ENCODE measurements at regions not wholly inside any gene's neighbourhood (a gene's known extent, or its start where the extent isn't known, plus 50 kb on each side); places are given as distances from the start of the nearest gene placed in this dataset.

GRCh38 chr5:130724658-130725057 is 440.4 kb downstream of the HINT1 start:
- Histone ChIP-seq H3K23me2 (ENCODE audit: insufficient read length, low read depth, low read length, poor library complexity, severe bottlenecking) (no peaks in the 10 kb centered on the region), H3K9me3 (ENCODE audit: control insufficient read depth, low read depth, low read length) (no peaks in the 10 kb centered on the region), H3T11ph (ENCODE audit: low read length) (no peak overlapping the region), H3K4me2 (ENCODE audit: insufficient read depth, insufficient read length, low read length) (no peak overlapping the region), H3K9ac (ENCODE audit: extremely low read depth, insufficient read length, low read length) (no peak overlapping the region), H2BK12ac (ENCODE audit: insufficient read length, low read depth, low read length) (no peak overlapping the region), H3K23ac (ENCODE audit: insufficient read length, low read depth, low read length) (no peak overlapping the region), H2AFZ (ENCODE audit: low read length) (no peak overlapping the region), H3K79me2 (ENCODE audit: insufficient read depth, low read length) (no peaks in the 10 kb centered on the region), H3K27me3 (ENCODE audit: insufficient read depth, low read length) (no peaks in the 10 kb centered on the region), H3K79me1 (ENCODE audit: insufficient read depth, low read depth, low read length, poor library complexity, severe bottlenecking) (no peaks in the 10 kb centered on the region), H2BK15ac (ENCODE audit: low read depth, low read length) (no peak overlapping the region), H3K27ac (ENCODE audit: insufficient read length, low read depth, low read length) (no peak overlapping the region), H4K91ac (ENCODE audit: insufficient read length, low read depth, low read length) (no peak overlapping the region), H3K4me1 (ENCODE audit: insufficient read depth, low read length) (no peaks in the 10 kb centered on the region), H4K5ac (ENCODE audit: insufficient read length, low read depth, low read length) (no peak overlapping the region), H3K56ac (ENCODE audit: insufficient read length, low read depth, low read length) (no peak overlapping the region), H2BK20ac (ENCODE audit: low read depth, low read length, poor library complexity, severe bottlenecking) (no peak overlapping the region), H2AK5ac (ENCODE audit: insufficient read length, low read length) (no peak overlapping the region), H2BK5ac (ENCODE audit: insufficient read length, low read length) (no peak overlapping the region), H4K20me1 (ENCODE audit: control insufficient read depth, insufficient read depth, insufficient read length) (no peaks in the 10 kb centered on the region), H3K14ac (ENCODE audit: insufficient read depth, low read length) (no peak overlapping the region), H3K4ac (ENCODE audit: low read depth, low read length) (no peak overlapping the region), H4K8ac (replicated peaks; ENCODE audit: insufficient read length, low read depth, low read length) (no peak overlapping the region), H2BK120ac (ENCODE audit: low read depth, low read length, poor library complexity, severe bottlenecking) (no peak overlapping the region), H3K18ac (ENCODE audit: insufficient read length, low read depth, low read length) (no peak overlapping the region)
- Mint-ChIP-seq H3K27ac (no peak overlapping the region), H3K36me3 (ENCODE audit: insufficient read depth in 1 of 3, low read depth in 3 of 3) (no peaks in the 10 kb centered on the region), H3K27me3 (ENCODE audit: low read depth) (no peaks in the 10 kb centered on the region), H3K4me1 (peaks cover 5 to 6% of the 10 kb centered on the region in 2 experiments), H3K9me3 (no peaks in the 10 kb centered on the region), H3K4me3 (no peak overlapping the region)
- WGBS (ENCODE audit: extremely low coverage, insufficient read length, low lambda C conversion rate) = no CpG with 5 or more reads among the region's 5 CpGs
- no peak for TF ChIP-seq CTCF (conservative IDR thresholded peaks at IDR 0.05)
- no peak for DNase-seq
